HAP-1 (cell line): ENCODE measurements at regions not wholly inside any gene's neighbourhood (a gene's known extent, or its start where the extent isn't known, plus 50 kb on each side); places are given as distances from the start of the nearest gene placed in this dataset.

Experiments
- DNase-seq, 2 experiments: peaks; one replicate each; pipeline ENCODE4 v3.0.0-alpha.2; 2016 to 2020; ENCODE audit warnings: low spot score in 2 of 2
- H3K27me3 ChIP-seq: fragments of 250-450 bp; sonication (Bioruptor Pico); 2 replicates; pipeline ENCODE4 v1.5.1; 2020; ENCODE audit warnings: low read depth, mild to moderate bottlenecking, moderate library complexity
- H3K36me3 ChIP-seq: fragments of 250-450 bp; sonication (Bioruptor Pico); replicated peaks from 2 replicates; pipeline ENCODE4 v1.5.1; 2020; ENCODE audit warnings: mild to moderate bottlenecking
- H3K4me1 ChIP-seq: fragments of 250-450 bp; sonication (Bioruptor Pico); 2 replicates; pipeline ENCODE4 v1.5.1; 2020; ENCODE audit warnings: mild to moderate bottlenecking
- H3K4me3 ChIP-seq: fragments of 250-450 bp; sonication (Bioruptor Pico); 2 replicates; pipeline ENCODE4 v1.5.1; 2020; ENCODE audit warnings: mild to moderate bottlenecking, moderate library complexity
- H3K9me3 ChIP-seq: fragments of 250-450 bp; sonication (Bioruptor Pico); 2 replicates; pipeline ENCODE4 v1.5.1; 2020; ENCODE audit warnings: mild to moderate bottlenecking, moderate library complexity
- in situ Hi-C: fragments of 300-500 bp; cut with MboI; formaldehyde crosslinking; loops from 3 replicates; pipeline ENCODE4 v1.14.3; 2020; ENCODE audit warnings: low sequenced_read_pairs, inconsistent platforms, mixed read lengths

DNA sequence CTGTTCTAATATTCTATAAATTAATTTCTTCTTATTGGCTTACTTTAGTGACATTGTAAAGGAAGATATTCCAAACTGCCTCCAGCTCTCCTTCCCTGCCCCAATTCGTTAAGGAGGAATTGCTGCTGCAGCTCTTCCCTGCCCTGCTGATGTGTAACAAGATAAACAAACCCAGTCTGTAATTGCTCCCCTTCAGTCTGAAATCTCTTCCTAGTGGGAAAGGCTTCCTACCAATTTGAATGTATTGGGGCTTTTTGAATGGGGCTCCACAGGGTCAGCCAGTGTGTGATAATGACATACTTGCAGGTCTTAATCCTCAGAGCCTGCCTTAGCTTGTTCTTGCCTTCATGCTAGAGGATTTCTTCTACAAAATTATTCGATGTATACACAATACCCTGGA lies 849.9 kb upstream of the GHITM start:
- Histone ChIP-seq H3K36me3 (no peaks in the 10 kb centered on the region), H3K27me3 (no peaks in the 10 kb centered on the region), H3K4me1 (no peaks in the 10 kb centered on the region), H3K4me3 (no peak overlapping the region), H3K9me3 (no peaks in the 10 kb centered on the region)
- in situ Hi-C loops = no loop called here
- no peak for DNase-seq

- no peaks in the 10 kb centered on the region for H3K9me3 ChIP-seq
- H3K4me3 ChIP-seq = no peak overlapping the region
- in situ Hi-C loops = no loop called here
- DNase-seq = no peak
- H3K36me3 ChIP-seq = no peaks in the 10 kb centered on the region
- H3K4me1 ChIP-seq = no peaks in the 10 kb centered on the region
- H3K27me3 ChIP-seq = no peaks in the 10 kb centered on the region
These were observed 849.4 kb upstream of the GHITM start for GRCh38 chr10:83289948-83290347.

DNA sequence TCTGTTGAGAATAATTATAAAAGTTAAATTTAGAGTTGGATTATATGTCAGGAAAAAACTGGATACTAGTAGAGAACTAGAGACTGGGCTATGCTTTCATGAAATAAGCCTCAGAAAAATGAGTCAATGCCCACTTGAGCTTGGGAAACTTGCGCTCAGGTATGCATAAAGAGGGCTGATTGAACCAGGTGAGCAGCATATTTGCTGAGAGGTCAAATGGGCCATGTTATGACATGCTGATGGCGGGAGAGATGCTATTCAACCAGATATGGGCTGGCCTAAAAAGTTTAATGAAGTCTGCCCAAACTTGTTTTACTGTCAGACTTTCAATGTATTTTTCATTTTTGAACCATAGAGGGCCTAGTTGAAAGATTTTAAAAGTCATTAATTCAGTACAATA lies 837.6 kb upstream of the GHITM start:
- Histone ChIP-seq H3K9me3 (no peaks in the 10 kb centered on the region), H3K36me3 (no peaks in the 10 kb centered on the region), H3K27me3 (no peaks in the 10 kb centered on the region), H3K4me3 (no peak overlapping the region), H3K4me1 (no peaks in the 10 kb centered on the region)
- in situ Hi-C loops = no loop called here
- DNase-seq = no peak

DNA sequence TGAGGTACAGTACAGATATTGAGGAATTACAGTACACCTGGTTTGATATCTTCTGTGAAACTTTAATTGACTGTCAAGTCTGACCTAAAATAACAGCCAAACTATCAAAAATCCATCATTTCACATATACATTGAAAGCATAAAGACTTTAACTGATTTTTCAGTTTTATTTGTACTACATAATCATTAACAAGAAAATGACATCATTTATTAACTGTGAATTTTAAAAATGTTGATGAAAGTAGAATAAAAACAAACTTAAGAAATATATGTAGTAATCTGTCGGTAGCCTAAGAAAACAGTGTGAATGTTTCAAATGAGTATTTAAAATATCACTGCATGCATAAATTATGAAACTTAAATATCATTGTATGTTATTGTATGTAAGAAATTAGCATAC lies 836.7 kb upstream of the GHITM start:
- H3K27me3 ChIP-seq = no peaks in the 10 kb centered on the region
- no peaks in the 10 kb centered on the region for H3K4me1 ChIP-seq
- H3K36me3 ChIP-seq = no peaks in the 10 kb centered on the region
- in situ Hi-C loops = no loop called here
- DNase-seq = no peak
- no peaks in the 10 kb centered on the region for H3K9me3 ChIP-seq
- H3K4me3 ChIP-seq = no peak overlapping the region

- DNase-seq = no peak
These were observed 828.6 kb upstream of the GHITM start for GRCh38 chr10:83310688-83311087.

GRCh38 chr10:83312570-83312969 lies 826.7 kb upstream of the GHITM start:
- Histone ChIP-seq H3K9me3 (peaks cover 5% of the 10 kb centered on the region; the same call in 1 of the 2 replicates), H3K4me3 (no peak overlapping the region), H3K36me3 (no peaks in the 10 kb centered on the region), H3K4me1 (no peaks in the 10 kb centered on the region), H3K27me3 (no peaks in the 10 kb centered on the region)
- DNase-seq = no peak
- in situ Hi-C loops = no loop called here

More at GRCh38 chr10:83310688-83311087, 828.6 kb upstream of the GHITM start:
- Histone ChIP-seq H3K36me3 (no peaks in the 10 kb centered on the region), H3K4me3 (no peak overlapping the region), H3K9me3 (no peaks in the 10 kb centered on the region), H3K4me1 (no peaks in the 10 kb centered on the region), H3K27me3 (no peaks in the 10 kb centered on the region)
- in situ Hi-C loops = no loop called here

DNA sequence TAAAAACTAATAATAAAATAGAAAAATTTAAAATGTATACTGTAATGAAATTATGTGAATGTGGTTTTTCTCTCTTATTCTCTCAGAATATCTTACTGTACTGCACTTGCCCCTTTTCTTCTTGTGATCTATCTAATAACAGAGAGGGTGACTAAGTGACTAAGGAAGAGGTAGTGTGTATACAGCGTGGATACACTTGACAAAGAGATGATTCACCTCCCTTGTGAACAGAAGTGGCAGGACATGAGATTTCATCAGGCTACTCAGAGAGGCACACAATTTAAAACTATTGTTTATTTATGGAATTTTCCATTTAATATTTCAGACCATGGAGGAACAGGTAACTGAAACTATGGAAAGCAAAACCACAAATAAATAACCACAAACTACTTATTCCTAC lies 806.6 kb upstream of the GHITM start:
- in situ Hi-C loops = no loop called here
- Histone ChIP-seq H3K9me3 (no peaks in the 10 kb centered on the region), H3K4me3 (no peak overlapping the region), H3K4me1 (no peaks in the 10 kb centered on the region), H3K36me3 (no peaks in the 10 kb centered on the region), H3K27me3 (no peaks in the 10 kb centered on the region)
- DNase-seq = no peak

- H3K27me3 ChIP-seq = no peaks in the 10 kb centered on the region
- in situ Hi-C loops = no loop called here
- H3K4me3 ChIP-seq = no peak overlapping the region
- H3K36me3 ChIP-seq = no peaks in the 10 kb centered on the region
- no peaks in the 10 kb centered on the region for H3K4me1 ChIP-seq
- H3K9me3 ChIP-seq = no peaks in the 10 kb centered on the region
- no peak for DNase-seq
These were observed 805.7 kb upstream of the GHITM start for GRCh38 chr10:83333566-83333965.

GRCh38 chr10:83343676-83344075 lies 795.6 kb upstream of the GHITM start:
- no peak for DNase-seq
- H3K36me3 ChIP-seq = no peaks in the 10 kb centered on the region

GRCh38 chr10:83346266-83346910 lies 792.9 kb upstream of the GHITM start:
- Histone ChIP-seq H3K4me3 (no peak overlapping the region), H3K36me3 (no peaks in the 10 kb centered on the region), H3K27me3 (no peaks in the 10 kb centered on the region), H3K9me3 (no peaks in the 10 kb centered on the region), H3K4me1 (no peaks in the 10 kb centered on the region)
- in situ Hi-C loops = no loop called here
- DNase-seq = no peak

More at GRCh38 chr10:83343676-83344075, 795.6 kb upstream of the GHITM start:
- Histone ChIP-seq H3K27me3 (no peaks in the 10 kb centered on the region), H3K9me3 (no peaks in the 10 kb centered on the region), H3K4me3 (no peak overlapping the region), H3K4me1 (no peaks in the 10 kb centered on the region)
- in situ Hi-C loops = no loop called here

- no peaks in the 10 kb centered on the region for H3K27me3 ChIP-seq
- no peak for DNase-seq
- H3K36me3 ChIP-seq = no peaks in the 10 kb centered on the region
- H3K9me3 ChIP-seq = no peaks in the 10 kb centered on the region
- H3K4me3 ChIP-seq = no peak overlapping the region
- in situ Hi-C loops = no loop called here
- no peaks in the 10 kb centered on the region for H3K4me1 ChIP-seq
These were observed 786.7 kb upstream of the GHITM start for GRCh38 chr10:83352588-83352987.

- Histone ChIP-seq H3K4me1 (no peaks in the 10 kb centered on the region), H3K27me3 (no peaks in the 10 kb centered on the region), H3K36me3 (no peaks in the 10 kb centered on the region), H3K4me3 (no peak overlapping the region), H3K9me3 (no peaks in the 10 kb centered on the region)
- no peak for DNase-seq
- in situ Hi-C loops = no loop called here
These were observed 784.9 kb upstream of the GHITM start for GRCh38 chr10:83354456-83354855.

GRCh38 chr10:83357004-83357403 lies 782.3 kb upstream of the GHITM start:
- no peak for DNase-seq
- in situ Hi-C loops = no loop called here
- H3K36me3 ChIP-seq = no peaks in the 10 kb centered on the region

DNA sequence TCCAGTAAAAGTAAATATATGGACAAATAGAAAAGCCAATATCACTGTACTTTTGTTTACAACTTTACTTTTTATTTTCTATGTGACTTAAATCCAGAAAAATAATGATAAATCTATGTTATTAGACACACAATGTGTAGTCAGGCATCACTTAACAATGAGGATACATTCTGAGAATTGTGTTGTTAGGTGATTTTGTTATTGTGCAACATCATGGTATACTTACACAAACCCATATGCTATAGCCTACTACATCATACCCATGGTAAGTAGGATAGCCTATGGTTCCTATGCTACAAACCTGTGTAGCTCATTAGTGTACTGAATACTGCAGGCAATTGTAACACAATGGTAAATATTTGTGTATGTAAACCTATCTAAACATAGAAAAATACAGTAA lies 781.7 kb upstream of the GHITM start:
- Histone ChIP-seq H3K4me3 (no peak overlapping the region), H3K36me3 (no peaks in the 10 kb centered on the region), H3K27me3 (no peaks in the 10 kb centered on the region), H3K4me1 (no peaks in the 10 kb centered on the region), H3K9me3 (no peaks in the 10 kb centered on the region)
- in situ Hi-C loops = no loop called here
- DNase-seq = no peak

More at GRCh38 chr10:83357004-83357403, 782.3 kb upstream of the GHITM start:
- Histone ChIP-seq H3K9me3 (no peaks in the 10 kb centered on the region), H3K27me3 (no peaks in the 10 kb centered on the region), H3K4me1 (no peaks in the 10 kb centered on the region), H3K4me3 (no peak overlapping the region)

DNA sequence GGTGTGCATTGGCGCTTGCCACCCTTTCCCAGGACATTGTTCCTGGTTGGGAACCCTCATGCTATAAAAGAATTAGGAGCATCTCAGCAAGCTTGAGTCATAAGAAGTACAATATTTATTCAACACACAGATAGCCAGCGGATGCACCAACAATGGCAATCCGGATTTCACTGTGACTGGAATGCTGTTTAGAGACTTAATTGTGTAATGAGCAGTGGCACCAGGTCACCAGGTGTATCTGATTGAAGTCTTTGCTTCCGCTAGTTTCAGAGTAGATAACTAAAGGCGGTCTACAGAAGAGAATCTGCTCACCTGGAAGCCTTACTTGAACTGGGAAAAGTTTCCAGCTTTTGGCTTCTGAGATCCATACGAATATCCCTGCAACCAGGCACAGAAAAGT lies 772.3 kb upstream of the GHITM start:
- Histone ChIP-seq H3K4me3 (no peak overlapping the region), H3K36me3 (no peaks in the 10 kb centered on the region), H3K4me1 (no peaks in the 10 kb centered on the region), H3K27me3 (no peaks in the 10 kb centered on the region), H3K9me3 (no peaks in the 10 kb centered on the region)
- in situ Hi-C loops = no loop called here
- no peak for DNase-seq
